Breast epithelium (tissue), 4 donors: ENCODE measurements at regions not wholly inside any gene's neighbourhood (a gene's known extent, or its start where the extent isn't known, plus 50 kb on each side); places are given as distances from the start of the nearest gene placed in this dataset.
"Not testable (repeated sequence)": the region's sequence is repeated elsewhere in the genome, so short reads cannot be mapped to it uniquely, and the experiment has no call there.

Experiments
- DNase-seq, 2 donors: peaks; one replicate each; pipeline ENCODE4 v3.0.0-alpha.2; 2019; ENCODE audit warnings: low spot score in 2 of 2
- H3K27ac ChIP-seq, 2 donors: fragments of 200-600 bp; sonication (generic) in 1 of 2; one replicate each; pipeline ENCODE4 v1.5.1; 2016 to 2019; ENCODE audit warnings: mild to moderate bottlenecking in 1 of 2
- H3K27me3 ChIP-seq, 2 donors: fragments of 200-600 bp; sonication (generic) in 1 of 2; one replicate each; pipeline versions ENCODE4 v1.5.1 to v1.6.0; 2017 to 2019; ENCODE audit warnings: control low read depth in 1 of 2, mild to moderate bottlenecking in 1 of 2
- H3K36me3 ChIP-seq: fragments of 200-600 bp; one replicate; pipeline ENCODE4 v1.5.1; 2019
- H3K4me1 ChIP-seq, 2 donors: fragments of 200-600 bp; sonication (generic); one replicate each; pipeline ENCODE4 v1.5.1; 2016 to 2019; ENCODE audit warnings: control low read depth in 1 of 2
- H3K4me3 ChIP-seq, 3 donors: fragments of 200-600 bp; sonication (generic); 1 replicate in 2 of 3; 2 replicates in 1 of 3; pipeline ENCODE4 v1.5.1; 2016 to 2019; ENCODE audit warnings: mild to moderate bottlenecking in 3 of 3, moderate library complexity in 2 of 3
- H3K9me3 ChIP-seq, 2 donors: fragments of 200-600 bp; sonication (generic) in 1 of 2; one replicate each; pipeline ENCODE4 v1.5.1; 2016 to 2019; ENCODE audit warnings: control low read depth in 1 of 2
- CTCF ChIP-seq, 3 donors: fragments of 450-650 bp; IDR thresholded peaks; one replicate each; pipeline ENCODE4 v1.5.1; 2016 to 2017; ENCODE audit warnings: antibody characterized with exemption in 3 of 3, mild to moderate bottlenecking in 3 of 3, moderate library complexity in 3 of 3
- POLR2A ChIP-seq: fragments of 450-650 bp; IDR thresholded peaks from one replicate; pipeline ENCODE4 v1.6.1; 2016; ENCODE audit warnings: antibody characterized with exemption, mild to moderate bottlenecking, moderate library complexity
- POLR2AphosphoS5 ChIP-seq, 3 donors: sonication (generic); formaldehyde crosslinking; IDR thresholded peaks; one replicate each; pipeline ENCODE4 v1.6.1; 2017; ENCODE audit warnings: antibody characterized with exemption in 3 of 3
- intact Hi-C: fragments of 100-400 bp; cut with DNase I; formaldehyde crosslinking; loops from one replicate; pipeline ENCODE4 v1.15.1; 2023; ENCODE audit warnings: low total_unique reads

DNA sequence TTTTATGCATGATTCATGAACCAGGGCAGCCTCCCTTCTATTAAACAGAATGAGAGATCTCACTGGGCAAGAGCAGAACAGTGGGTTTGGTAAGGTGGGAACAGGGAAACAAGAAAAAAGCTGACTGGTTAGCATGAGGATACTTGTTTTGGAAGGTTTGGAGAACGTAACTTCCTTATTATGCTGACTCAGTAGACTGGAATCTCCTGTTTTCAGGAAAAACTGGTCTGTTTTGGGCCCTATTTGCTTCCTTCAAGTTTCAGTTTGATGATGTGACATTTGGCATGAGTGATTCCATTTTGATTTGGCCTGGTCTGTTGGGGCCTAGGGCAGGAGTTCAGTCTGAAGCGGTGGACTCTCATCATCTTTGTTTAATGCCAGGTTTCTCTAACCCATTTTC, 172.0 kb downstream of the MYLK4 start:
- H3K36me3 ChIP-seq = no peaks in the 10 kb centered on the region
- peak overlapping the region; percentile 7 to 43 for H3K27ac ChIP-seq
- TF ChIP-seq POLR2AphosphoS5 (IDR thresholded peaks at IDR 0.05) (no peak), POLR2A (no peak), CTCF (IDR thresholded peaks at IDR 0.05) (no peak)
- intact Hi-C loops = no loop called here
- no peaks in the 10 kb centered on the region for H3K27me3 ChIP-seq
- H3K4me3 ChIP-seq = no peak overlapping the region
- H3K4me1 ChIP-seq = no peaks in the 10 kb centered on the region
- DNase-seq = no peak
- H3K9me3 ChIP-seq = no peaks in the 10 kb centered on the region

DNA sequence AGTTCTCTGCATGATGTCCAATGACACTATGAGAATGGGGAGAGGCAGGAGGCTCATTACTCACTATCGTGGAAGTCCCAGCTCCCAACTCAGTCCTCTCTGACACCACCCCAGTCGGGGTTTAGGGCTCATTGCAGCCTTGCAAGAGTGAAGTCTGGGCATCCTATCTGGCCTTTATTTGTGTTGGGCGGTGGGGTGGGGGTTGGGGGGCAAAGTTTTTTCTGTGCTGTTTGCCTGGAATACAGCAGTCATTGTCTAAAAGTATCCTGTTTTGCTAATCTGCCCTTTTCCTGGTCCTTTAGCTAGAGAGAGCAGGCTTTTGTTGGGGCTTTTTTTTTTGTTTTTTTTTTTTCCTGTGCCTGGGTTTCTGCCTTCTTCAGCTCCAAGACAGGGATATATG, 174.2 kb downstream of the MYLK4 start:
- H3K27me3 ChIP-seq = no peaks in the 10 kb centered on the region
- H3K9me3 ChIP-seq = no peaks in the 10 kb centered on the region
- no peaks in the 10 kb centered on the region for H3K36me3 ChIP-seq
- TF ChIP-seq CTCF (IDR thresholded peaks at IDR 0.05) = no peak
- TF ChIP-seq POLR2A = no peak
- TF ChIP-seq POLR2AphosphoS5 (IDR thresholded peaks at IDR 0.05) = no peak
- no peak overlapping the region for H3K27ac ChIP-seq
- intact Hi-C loops = no loop called here
- no peak for DNase-seq
- no peaks in the 10 kb centered on the region for H3K4me1 ChIP-seq
- H3K4me3 ChIP-seq = no peak overlapping the region

DNA sequence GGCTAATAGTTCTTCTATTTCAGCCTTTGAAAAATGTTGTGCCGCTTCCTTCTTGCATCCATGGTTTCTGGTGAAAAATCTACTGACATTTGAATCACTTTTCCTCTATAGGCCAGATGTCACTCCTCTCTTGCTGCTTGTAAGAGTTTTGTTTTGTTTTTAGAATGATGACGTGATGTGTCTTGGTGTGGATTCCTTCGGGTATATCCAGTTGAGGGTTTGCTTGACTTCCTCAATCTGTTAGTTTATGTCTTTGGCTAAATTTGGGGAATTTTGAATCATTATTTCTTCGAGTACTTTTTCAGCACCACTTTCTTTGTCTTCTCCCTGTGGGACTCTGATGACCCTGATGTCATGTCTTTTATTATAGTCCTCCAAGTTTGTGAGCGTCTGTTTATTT, 175.5 kb downstream of the MYLK4 start:
- Histone ChIP-seq H3K4me3 (no peak overlapping the region), H3K27me3 (no peaks in the 10 kb centered on the region), H3K27ac (no peak overlapping the region), H3K36me3 (no peaks in the 10 kb centered on the region), H3K9me3 (no peaks in the 10 kb centered on the region), H3K4me1 (no peaks in the 10 kb centered on the region)
- TF ChIP-seq CTCF (IDR thresholded peaks at IDR 0.05) (no peak), POLR2AphosphoS5 (IDR thresholded peaks at IDR 0.05) (no peak), POLR2A (no peak)
- DNase-seq = no peak
- intact Hi-C loops = no loop called here

- H3K27ac ChIP-seq, DNase-seq, H3K4me3 ChIP-seq, H3K36me3 ChIP-seq, H3K9me3 ChIP-seq, intact Hi-C loops, H3K4me1 ChIP-seq, H3K27me3 ChIP-seq: not testable (repeated sequence)
These were observed 181.3 kb downstream of the MYLK4 start for GRCh38 chr6:2569420-2569819.

DNA sequence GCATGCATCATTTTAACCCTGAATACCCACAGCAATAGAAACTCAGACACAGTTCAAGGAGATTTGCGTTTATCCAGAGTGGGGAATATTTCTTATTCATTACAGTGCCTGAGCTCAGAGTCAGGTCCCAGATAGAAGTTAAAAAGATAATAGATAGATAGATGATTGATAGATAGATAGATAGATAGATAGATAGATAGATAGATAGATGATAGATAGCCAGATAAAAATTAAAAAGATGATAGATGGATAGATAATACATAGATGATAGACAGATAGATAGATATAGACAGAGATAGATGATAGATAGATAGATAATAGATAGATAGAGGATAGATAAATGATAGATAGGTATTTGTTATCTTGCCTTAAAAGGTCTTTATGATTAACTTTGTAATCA, 184.7 kb downstream of the MYLK4 start:
- H3K9me3 ChIP-seq = no peaks in the 10 kb centered on the region
- no peak for TF ChIP-seq POLR2AphosphoS5 (IDR thresholded peaks at IDR 0.05)
- TF ChIP-seq POLR2A = no peak
- intact Hi-C loops = no loop called here
- DNase-seq = no peak
- no peak overlapping the region for H3K4me3 ChIP-seq
- H3K4me1 ChIP-seq = no peaks in the 10 kb centered on the region
- H3K27me3 ChIP-seq = no peaks in the 10 kb centered on the region
- no peak overlapping the region for H3K27ac ChIP-seq
- no peaks in the 10 kb centered on the region for H3K36me3 ChIP-seq

DNA sequence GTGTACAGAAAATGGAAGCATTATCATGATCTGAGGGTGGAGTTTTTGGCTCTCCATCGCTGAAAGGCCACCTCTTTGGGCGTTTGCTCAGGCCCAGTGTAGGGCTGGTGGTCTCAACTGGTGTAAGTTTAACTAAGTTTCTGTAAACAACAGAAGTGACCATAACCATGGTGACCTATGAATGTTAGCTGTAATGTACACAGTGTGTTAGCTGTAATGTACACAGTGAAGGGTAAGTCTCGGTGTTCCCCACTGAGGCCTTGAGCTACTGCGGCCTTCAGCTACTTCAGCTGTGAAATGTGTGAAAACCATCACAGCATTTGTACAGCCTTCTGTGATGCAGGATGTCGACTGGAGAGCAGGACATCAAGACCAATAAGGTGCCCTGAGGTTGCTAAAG, 185.2 kb downstream of the MYLK4 start:
- DNase-seq = no peak
- H3K27ac ChIP-seq = no peak overlapping the region
- no peaks in the 10 kb centered on the region for H3K27me3 ChIP-seq
- intact Hi-C loops = no loop called here
- TF ChIP-seq POLR2AphosphoS5 (IDR thresholded peaks at IDR 0.05) (no peak), CTCF (IDR thresholded peaks at IDR 0.05) (no peak), POLR2A (no peak)
- H3K9me3 ChIP-seq = no peaks in the 10 kb centered on the region
- no peaks in the 10 kb centered on the region for H3K4me1 ChIP-seq
- no peaks in the 10 kb centered on the region for H3K36me3 ChIP-seq
- H3K4me3 ChIP-seq = no peak overlapping the region
